ENCODE measurements at regions not wholly inside any gene's neighbourhood (a gene's known extent, or its start where the extent isn't known, plus 50 kb on each side); places are given as distances from the start of the nearest gene placed in this dataset.

DNA sequence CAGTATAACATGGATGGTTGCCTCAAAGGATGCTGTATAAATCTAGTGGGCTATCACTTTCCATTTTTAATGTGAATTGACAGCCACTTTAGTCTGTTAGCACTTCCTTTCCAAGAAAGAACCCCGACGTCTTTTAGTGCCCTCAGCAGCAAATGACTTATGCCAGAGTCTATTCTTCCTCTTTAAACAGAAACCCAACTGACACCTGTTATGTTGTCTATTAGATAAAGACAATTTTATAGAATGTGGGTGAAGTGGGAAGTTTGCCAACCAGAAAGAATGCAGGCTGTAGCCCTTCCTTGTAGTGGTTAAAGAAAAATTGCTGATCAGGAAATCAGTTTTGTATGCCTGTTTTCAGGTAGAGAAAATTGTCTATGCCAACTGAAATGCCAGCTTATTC lies 344.9 kb downstream of the ZNF326 start:
- no peak overlapping the region for H3K27ac ChIP-seq (ENCODE audit: low read depth, low read length)
- H3K9me2 ChIP-seq (replicated peaks; ENCODE audit: insufficient read depth, low read length) = no peaks in the 10 kb centered on the region
- no peaks in the 10 kb centered on the region for H3F3A ChIP-seq (ENCODE audit: insufficient read depth)
- H2AFZ ChIP-seq (ENCODE audit: low read depth, low read length, severe bottlenecking) = no peak overlapping the region
- TF ChIP-seq, protein P1, sequence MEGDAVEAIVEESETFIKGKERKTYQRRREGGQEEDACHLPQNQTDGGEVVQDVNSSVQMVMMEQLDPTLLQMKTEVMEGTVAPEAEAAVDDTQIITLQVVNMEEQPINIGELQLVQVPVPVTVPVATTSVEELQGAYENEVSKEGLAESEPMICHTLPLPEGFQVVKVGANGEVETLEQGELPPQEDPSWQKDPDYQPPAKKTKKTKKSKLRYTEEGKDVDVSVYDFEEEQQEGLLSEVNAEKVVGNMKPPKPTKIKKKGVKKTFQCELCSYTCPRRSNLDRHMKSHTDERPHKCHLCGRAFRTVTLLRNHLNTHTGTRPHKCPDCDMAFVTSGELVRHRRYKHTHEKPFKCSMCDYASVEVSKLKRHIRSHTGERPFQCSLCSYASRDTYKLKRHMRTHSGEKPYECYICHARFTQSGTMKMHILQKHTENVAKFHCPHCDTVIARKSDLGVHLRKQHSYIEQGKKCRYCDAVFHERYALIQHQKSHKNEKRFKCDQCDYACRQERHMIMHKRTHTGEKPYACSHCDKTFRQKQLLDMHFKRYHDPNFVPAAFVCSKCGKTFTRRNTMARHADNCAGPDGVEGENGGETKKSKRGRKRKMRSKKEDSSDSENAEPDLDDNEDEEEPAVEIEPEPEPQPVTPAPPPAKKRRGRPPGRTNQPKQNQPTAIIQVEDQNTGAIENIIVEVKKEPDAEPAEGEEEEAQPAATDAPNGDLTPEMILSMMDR (IDR thresholded peaks at IDR 0.05; ENCODE audit: insufficient read depth, low read length, poor library complexity, severe bottlenecking) = no peak
- no peak for TF ChIP-seq EZH2phosphoT487 (conservative IDR thresholded peaks at IDR 0.05; ENCODE audit: low read length)
- no peak overlapping the region for H3K4me3 ChIP-seq (ENCODE audit: insufficient read depth, low read length, poor library complexity, severe bottlenecking)
- no peaks in the 10 kb centered on the region for H3K27me3 ChIP-seq (ENCODE audit: low read length)
- no peaks in the 10 kb centered on the region for H3K36me3 ChIP-seq (ENCODE audit: low read length)
- H3K4me2 ChIP-seq (ENCODE audit: low read depth, low read length, poor library complexity, severe bottlenecking) = no peak overlapping the region
- no peaks in the 10 kb centered on the region for H3K79me2 ChIP-seq (ENCODE audit: insufficient read depth, low read length)
- H4K20me1 ChIP-seq (ENCODE audit: low read depth, low read length) = no peaks in the 10 kb centered on the region
- H3K9me3 ChIP-seq (ENCODE audit: insufficient read depth, low read length) = no peaks in the 10 kb centered on the region
- no peak overlapping the region for H3K9ac ChIP-seq (ENCODE audit: low read length)

DNA sequence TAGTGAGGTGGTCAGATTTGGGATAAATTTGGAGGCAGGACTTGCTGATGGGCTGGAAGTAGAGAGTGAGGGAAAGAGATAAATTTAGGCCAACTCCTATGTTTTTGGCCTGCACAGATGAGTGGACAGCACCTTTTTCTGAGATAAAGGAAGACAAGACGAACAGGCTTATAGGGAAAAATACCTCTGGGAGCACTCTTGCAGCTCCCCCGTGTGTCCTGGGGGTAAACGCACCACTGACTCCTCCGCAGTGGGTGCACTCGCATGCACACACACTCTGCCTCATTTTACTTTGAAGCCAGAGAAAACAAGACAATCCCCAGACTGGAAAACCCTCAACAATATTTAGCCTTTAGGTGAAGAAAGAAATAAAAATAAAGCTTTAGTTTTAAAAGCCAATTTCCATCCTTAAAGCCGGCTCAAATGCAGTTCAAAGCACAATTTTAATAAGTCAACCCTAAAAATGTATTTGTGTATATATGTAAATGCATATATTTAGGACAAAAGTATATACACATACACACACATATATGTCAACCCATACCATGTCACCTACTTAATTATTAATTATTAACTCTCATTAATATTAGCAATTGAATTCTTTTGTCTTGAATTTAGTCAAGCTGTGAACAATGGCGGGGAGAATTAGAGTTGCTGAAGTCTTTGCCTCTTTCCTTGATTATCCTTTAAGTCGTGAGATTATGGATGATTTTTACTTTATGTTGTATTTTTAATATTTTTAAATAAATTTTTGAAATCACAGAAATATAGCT lies 341.8 kb downstream of the ZNF326 start:
- Histone ChIP-seq H3K9ac (ENCODE audit: low read length) (no peak overlapping the region), H3F3A (ENCODE audit: insufficient read depth) (no peaks in the 10 kb centered on the region), H3K79me2 (ENCODE audit: insufficient read depth, low read length) (no peaks in the 10 kb centered on the region), H3K9me3 (ENCODE audit: insufficient read depth, low read length) (no peaks in the 10 kb centered on the region), H3K36me3 (ENCODE audit: low read length) (no peaks in the 10 kb centered on the region), H3K27me3 (ENCODE audit: low read length) (no peaks in the 10 kb centered on the region), H4K20me1 (ENCODE audit: low read depth, low read length) (no peaks in the 10 kb centered on the region), H3K9me2 (replicated peaks; ENCODE audit: insufficient read depth, low read length) (no peaks in the 10 kb centered on the region), H3K4me3 (ENCODE audit: insufficient read depth, low read length, poor library complexity, severe bottlenecking) (no peak overlapping the region), H2AFZ (ENCODE audit: low read depth, low read length, severe bottlenecking) (no peak overlapping the region), H3K27ac (ENCODE audit: low read depth, low read length) (no peak overlapping the region), H3K4me2 (ENCODE audit: low read depth, low read length, poor library complexity, severe bottlenecking) (no peak overlapping the region)
- TF ChIP-seq, protein P1 (IDR thresholded peaks at IDR 0.05; ENCODE audit: insufficient read depth, low read length, poor library complexity, severe bottlenecking) = no peak
- TF ChIP-seq EZH2phosphoT487 (conservative IDR thresholded peaks at IDR 0.05; ENCODE audit: low read length) = no peak

DNA sequence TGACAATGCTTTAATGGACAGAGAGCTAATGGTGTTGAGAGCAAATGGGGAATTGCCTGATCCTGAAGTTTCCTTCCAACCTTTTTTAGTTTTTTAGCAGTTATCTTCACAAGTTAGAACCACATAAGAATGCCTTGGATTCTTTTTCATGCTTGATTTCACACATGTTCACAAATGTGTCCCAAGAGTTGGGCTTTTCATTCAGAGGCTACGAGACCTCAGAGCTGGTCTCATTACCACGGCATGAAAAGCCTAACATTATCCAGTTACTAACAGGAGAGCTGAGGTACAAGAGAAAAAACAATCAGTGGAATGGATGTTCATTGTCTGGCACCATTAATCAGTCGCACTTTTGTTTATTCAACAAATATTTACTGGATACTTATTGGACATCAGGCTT lies 340.6 kb downstream of the ZNF326 start:
- TF ChIP-seq, protein P1 (IDR thresholded peaks at IDR 0.05; ENCODE audit: insufficient read depth, low read length, poor library complexity, severe bottlenecking) = no peak
- TF ChIP-seq EZH2phosphoT487 (conservative IDR thresholded peaks at IDR 0.05; ENCODE audit: low read length) = no peak
- H3K27me3 ChIP-seq (ENCODE audit: low read length) = no peaks in the 10 kb centered on the region
- no peaks in the 10 kb centered on the region for H3K9me2 ChIP-seq (replicated peaks; ENCODE audit: insufficient read depth, low read length)
- H3K27ac ChIP-seq (ENCODE audit: low read depth, low read length) = no peak overlapping the region
- no peaks in the 10 kb centered on the region for H4K20me1 ChIP-seq (ENCODE audit: low read depth, low read length)
- no peak overlapping the region for H3K9ac ChIP-seq (ENCODE audit: low read length)
- no peaks in the 10 kb centered on the region for H3F3A ChIP-seq (ENCODE audit: insufficient read depth)
- no peaks in the 10 kb centered on the region for H3K36me3 ChIP-seq (ENCODE audit: low read length)
- no peak overlapping the region for H3K4me2 ChIP-seq (ENCODE audit: low read depth, low read length, poor library complexity, severe bottlenecking)
- H3K9me3 ChIP-seq (ENCODE audit: insufficient read depth, low read length) = no peaks in the 10 kb centered on the region
- H3K79me2 ChIP-seq (ENCODE audit: insufficient read depth, low read length) = no peaks in the 10 kb centered on the region
- no peak overlapping the region for H3K4me3 ChIP-seq (ENCODE audit: insufficient read depth, low read length, poor library complexity, severe bottlenecking)
- no peak overlapping the region for H2AFZ ChIP-seq (ENCODE audit: low read depth, low read length, severe bottlenecking)

Measured in SU-DHL-6 (cell line).